Bronchial epithelial cell (primary cell): ENCODE measurements at regions not wholly inside any gene's neighbourhood (a gene's known extent, or its start where the extent isn't known, plus 50 kb on each side); places are given as distances from the start of the nearest gene placed in this dataset.

Experiments used
- DNase-seq: peaks from one replicate; pipeline ENCODE4 v3.0.0-alpha.2; 2010; ENCODE audit warnings: low read depth
- FAIRE-seq: peaks from 2 replicates; lab custom pipeline; 2011; peaks lifted over from hg19 to GRCh38; lab: Jason Lieb, UNC
- H3K27me3 ChIP-seq: 2 replicates; pipeline ENCODE4 v1.5.1; 2011; ENCODE audit warnings: low read length; ENCODE audit not compliant: control insufficient read depth, insufficient read depth
- H3K36me3 ChIP-seq: 2 replicates; pipeline ENCODE4 v1.5.1; 2011; ENCODE audit warnings: low read length; ENCODE audit not compliant: control insufficient read depth, insufficient read depth
- H3K4me3 ChIP-seq: 2 replicates; pipeline ENCODE4 v1.5.1; 2011; ENCODE audit warnings: mild to moderate bottlenecking, low read depth, low read length, control low read depth
- CTCF ChIP-seq: IDR thresholded peaks from 2 replicates; pipeline ENCODE4 v1.5.1; 2011; ENCODE audit warnings: mild to moderate bottlenecking, moderate library complexity, low read length, control low read depth, inconsistent platforms; ENCODE audit not compliant: insufficient read depth, severe bottlenecking

GRCh38 chr9:115671236-115671962 lies 482.2 kb upstream of the PAPPA start:
- no peak for DNase-seq
- Histone ChIP-seq H3K4me3 (no peak overlapping the region), H3K36me3 (no peaks in the 10 kb centered on the region), H3K27me3 (no peaks in the 10 kb centered on the region)
- TF ChIP-seq CTCF = no peak
- FAIRE-seq = no peak

- TF ChIP-seq CTCF = no peak
- FAIRE-seq = no peak
Observed at GRCh38 chr9:115671963-115672305, 481.7 kb upstream of the PAPPA start.

GRCh38 chr9:115672477-115673316 lies 480.9 kb upstream of the PAPPA start:
- FAIRE-seq (peak; percentile 98), DNase-seq (peak; percentile 95)
- Histone ChIP-seq H3K27me3 (no peaks in the 10 kb centered on the region), H3K36me3 (no peaks in the 10 kb centered on the region), H3K4me3 (no peak overlapping the region)
- TF ChIP-seq CTCF = no peak

More at GRCh38 chr9:115671963-115672305, 481.7 kb upstream of the PAPPA start:
- no peaks in the 10 kb centered on the region for H3K27me3 ChIP-seq
- no peak for DNase-seq
- no peak overlapping the region for H3K4me3 ChIP-seq
- H3K36me3 ChIP-seq = no peaks in the 10 kb centered on the region

- TF ChIP-seq CTCF = no peak
- FAIRE-seq = no peak
- no peaks in the 10 kb centered on the region for H3K36me3 ChIP-seq
Observed at GRCh38 chr9:115673599-115673998, 480.0 kb upstream of the PAPPA start.

GRCh38 chr9:115674091-115674490 lies 479.5 kb upstream of the PAPPA start:
- no peak overlapping the region for H3K4me3 ChIP-seq
- TF ChIP-seq CTCF = no peak
- DNase-seq = peak; percentile 43
- no peaks in the 10 kb centered on the region for H3K36me3 ChIP-seq
- no peak for FAIRE-seq
- no peaks in the 10 kb centered on the region for H3K27me3 ChIP-seq

More at GRCh38 chr9:115673599-115673998, 480.0 kb upstream of the PAPPA start:
- Histone ChIP-seq H3K4me3 (no peak overlapping the region), H3K27me3 (no peaks in the 10 kb centered on the region)
- peak; percentile 41 for DNase-seq
